Smooth muscle cell (in vitro differentiated cells): ENCODE measurements at regions not wholly inside any gene's neighbourhood (a gene's known extent, or its start where the extent isn't known, plus 50 kb on each side); places are given as distances from the start of the nearest gene placed in this dataset.

Experiments
- DNase-seq: peaks from one replicate; lab custom pipeline; 2025; ENCODE audit not compliant: unreplicated experiment; lab: John Stamatoyannopoulos, UW
- H2AFZ ChIP-seq: fragments of 200-600 bp; sonication (generic); 2 replicates; pipeline ENCODE4 v1.6.0; 2016; ENCODE audit warnings: antibody characterized with exemption, low read depth, mild to moderate bottlenecking
- H3F3A ChIP-seq: fragments of 200-600 bp; sonication (generic); 2 replicates; pipeline ENCODE4 v1.6.0; 2017; ENCODE audit warnings: antibody characterized with exemption, low read depth
- H3K27ac ChIP-seq: fragments of 200-600 bp; sonication (generic); 2 replicates; pipeline ENCODE4 v1.5.1; 2016; ENCODE audit warnings: low read depth, mild to moderate bottlenecking
- H3K27me3 ChIP-seq: fragments of 200-600 bp; sonication (generic); 2 replicates; pipeline ENCODE4 v1.6.1; 2016; ENCODE audit warnings: low read depth, mild to moderate bottlenecking
- H3K36me3 ChIP-seq: fragments of 200-600 bp; sonication (generic); 2 replicates; pipeline ENCODE4 v1.5.1; 2016; ENCODE audit warnings: low read depth
- H3K4me1 ChIP-seq: fragments of 200-600 bp; sonication (generic); 2 replicates; pipeline ENCODE4 v1.5.1; 2016; ENCODE audit warnings: low read depth
- H3K4me2 ChIP-seq: fragments of 200-600 bp; sonication (generic); 2 replicates; pipeline ENCODE4 v1.6.0; 2016; ENCODE audit warnings: mild to moderate bottlenecking
- H3K4me3 ChIP-seq: fragments of 200-600 bp; sonication (generic); 2 replicates; pipeline ENCODE4 v1.5.1; 2016; ENCODE audit warnings: mild to moderate bottlenecking
- H3K79me2 ChIP-seq: fragments of 200-600 bp; sonication (generic); 2 replicates; pipeline ENCODE4 v1.6.0; 2016; ENCODE audit warnings: low read depth, mild to moderate bottlenecking
- H3K9ac ChIP-seq: fragments of 200-600 bp; sonication (generic); 2 replicates; pipeline ENCODE4 v1.6.0; 2016; ENCODE audit warnings: low read depth
- H3K9me3 ChIP-seq: fragments of 200-600 bp; sonication (generic); replicated peaks from 2 replicates; pipeline ENCODE4 v1.5.1; 2016; ENCODE audit warnings: low read depth
- H4K20me1 ChIP-seq: fragments of 200-600 bp; sonication (generic); 2 replicates; pipeline ENCODE4 v1.6.0; 2016; ENCODE audit warnings: low read depth
- WGBS: methylation state at CpG from one replicate; pipeline ENCODE4 v1.1.7; 2016; ENCODE audit warnings: low lambda C conversion rate; 5-methylcytosine and 5-hydroxymethylcytosine counted together
- TF ChIP-seq, protein P1 (sequence below): fragments of 200-600 bp; sonication (generic); IDR thresholded peaks from 2 replicates; pipeline ENCODE4 v1.5.1; 2017; ENCODE audit warnings: borderline replicate concordance, mild to moderate bottlenecking, antibody characterized with exemption; ENCODE audit not compliant: insufficient read depth, poor library complexity, severe bottlenecking

DNA sequence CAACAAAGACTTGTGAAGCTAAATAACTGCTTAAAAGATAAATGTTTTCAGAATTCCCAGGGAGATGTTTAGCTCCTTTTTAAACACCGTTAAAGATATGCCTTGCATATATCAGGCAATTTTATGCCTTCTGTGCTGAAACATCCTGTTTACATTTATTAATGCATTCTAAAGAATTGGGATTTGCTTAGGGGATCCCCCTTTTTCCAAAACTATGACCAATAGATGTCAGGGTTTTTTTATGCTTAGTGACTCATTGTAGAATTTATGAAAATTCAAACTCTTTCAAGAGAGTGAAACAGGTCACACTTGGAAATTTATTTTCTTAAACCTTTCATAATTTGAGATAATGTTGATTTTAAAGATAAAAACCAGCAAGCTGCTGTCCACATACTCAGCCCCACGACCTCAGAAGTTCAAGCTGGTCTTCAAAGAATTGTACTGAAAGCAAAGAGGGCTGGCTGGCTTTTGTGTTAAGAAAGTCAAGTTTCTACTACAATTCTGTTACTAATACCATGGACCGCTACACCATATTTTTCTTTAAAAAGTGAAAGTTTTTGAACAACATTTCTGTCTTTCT is 411.8 kb downstream of the ETV1 start:
- Histone ChIP-seq H3K36me3 (no peaks in the 10 kb centered on the region), H3K9ac (no peak overlapping the region), H4K20me1 (no peaks in the 10 kb centered on the region), H3K4me3 (no peak overlapping the region), H3K4me2 (peak overlapping the region; percentile 46), H3K9me3 (no peaks in the 10 kb centered on the region), H3K79me2 (no peaks in the 10 kb centered on the region), H3K4me1 (no peaks in the 10 kb centered on the region), H2AFZ (no peak overlapping the region), H3F3A (no peaks in the 10 kb centered on the region), H3K27ac (no peak overlapping the region), H3K27me3 (no peaks in the 10 kb centered on the region)
- WGBS, result 69% methylated on average over 3 of the region's 3 CpGs
- no peak for DNase-seq
- TF ChIP-seq, protein P1, sequence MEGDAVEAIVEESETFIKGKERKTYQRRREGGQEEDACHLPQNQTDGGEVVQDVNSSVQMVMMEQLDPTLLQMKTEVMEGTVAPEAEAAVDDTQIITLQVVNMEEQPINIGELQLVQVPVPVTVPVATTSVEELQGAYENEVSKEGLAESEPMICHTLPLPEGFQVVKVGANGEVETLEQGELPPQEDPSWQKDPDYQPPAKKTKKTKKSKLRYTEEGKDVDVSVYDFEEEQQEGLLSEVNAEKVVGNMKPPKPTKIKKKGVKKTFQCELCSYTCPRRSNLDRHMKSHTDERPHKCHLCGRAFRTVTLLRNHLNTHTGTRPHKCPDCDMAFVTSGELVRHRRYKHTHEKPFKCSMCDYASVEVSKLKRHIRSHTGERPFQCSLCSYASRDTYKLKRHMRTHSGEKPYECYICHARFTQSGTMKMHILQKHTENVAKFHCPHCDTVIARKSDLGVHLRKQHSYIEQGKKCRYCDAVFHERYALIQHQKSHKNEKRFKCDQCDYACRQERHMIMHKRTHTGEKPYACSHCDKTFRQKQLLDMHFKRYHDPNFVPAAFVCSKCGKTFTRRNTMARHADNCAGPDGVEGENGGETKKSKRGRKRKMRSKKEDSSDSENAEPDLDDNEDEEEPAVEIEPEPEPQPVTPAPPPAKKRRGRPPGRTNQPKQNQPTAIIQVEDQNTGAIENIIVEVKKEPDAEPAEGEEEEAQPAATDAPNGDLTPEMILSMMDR, result no peak

DNA sequence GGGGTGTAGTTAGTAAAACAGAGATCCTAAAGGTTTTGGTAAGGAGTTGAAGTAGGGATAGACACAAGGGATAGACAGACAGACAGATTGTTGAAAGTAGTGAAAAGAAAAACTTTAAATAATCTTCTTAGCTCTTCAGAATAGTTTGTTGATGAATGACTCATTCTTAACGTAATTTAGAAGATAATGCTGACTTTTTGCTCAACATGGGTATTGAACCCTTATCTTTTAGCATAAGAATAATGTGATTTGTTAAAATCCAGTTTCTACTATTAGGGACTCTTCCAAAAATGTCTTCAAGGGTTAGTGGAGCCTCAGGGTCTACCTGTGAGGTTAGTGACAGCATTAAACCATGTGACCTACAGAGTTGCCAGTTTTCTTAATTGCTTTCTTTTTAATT is 411.2 kb downstream of the ETV1 start:
- Histone ChIP-seq H3K9me3 (no peaks in the 10 kb centered on the region), H4K20me1 (no peaks in the 10 kb centered on the region), H3K27me3 (no peaks in the 10 kb centered on the region), H3K36me3 (no peaks in the 10 kb centered on the region), H3K4me3 (no peak overlapping the region), H3K27ac (no peak overlapping the region), H2AFZ (no peak overlapping the region), H3F3A (no peaks in the 10 kb centered on the region), H3K79me2 (no peaks in the 10 kb centered on the region), H3K9ac (no peak overlapping the region), H3K4me2 (peak overlapping the region; percentile 46), H3K4me1 (no peaks in the 10 kb centered on the region)
- no peak for DNase-seq
- WGBS, result 33% methylated on average over 1 of the region's 1 CpG
- TF ChIP-seq, protein P1, result no peak

DNA sequence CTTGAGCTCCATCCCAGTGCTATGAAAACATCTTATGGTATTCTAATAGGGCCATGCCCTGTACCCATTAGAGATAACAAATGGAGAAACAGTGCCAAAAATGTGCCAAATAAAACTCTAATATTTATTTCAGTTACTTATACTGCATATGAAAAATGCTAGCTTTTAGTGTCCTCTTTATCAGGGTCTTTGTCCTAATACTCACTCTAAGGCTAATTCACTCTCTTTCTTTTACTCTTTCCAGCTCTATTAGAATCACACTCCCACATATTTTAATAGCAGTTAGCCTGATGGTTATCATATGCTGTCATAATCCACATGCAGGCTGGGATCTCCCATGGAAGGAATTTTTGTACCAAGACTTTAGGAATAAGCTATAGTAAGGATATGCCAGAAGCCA is 408.4 kb downstream of the ETV1 start:
- no peaks in the 10 kb centered on the region for H3K4me1 ChIP-seq
- TF ChIP-seq, protein P1, result no peak
- no peak overlapping the region for H3K27ac ChIP-seq
- H3K4me2 ChIP-seq, result no peak overlapping the region
- H3K79me2 ChIP-seq, result no peaks in the 10 kb centered on the region
- H4K20me1 ChIP-seq, result no peaks in the 10 kb centered on the region
- H3K27me3 ChIP-seq, result no peaks in the 10 kb centered on the region
- H3F3A ChIP-seq, result no peaks in the 10 kb centered on the region
- DNase-seq, result no peak
- no peak overlapping the region for H3K9ac ChIP-seq
- no peaks in the 10 kb centered on the region for H3K36me3 ChIP-seq
- no peak overlapping the region for H3K4me3 ChIP-seq
- H3K9me3 ChIP-seq, result no peaks in the 10 kb centered on the region
- no peak overlapping the region for H2AFZ ChIP-seq

DNA sequence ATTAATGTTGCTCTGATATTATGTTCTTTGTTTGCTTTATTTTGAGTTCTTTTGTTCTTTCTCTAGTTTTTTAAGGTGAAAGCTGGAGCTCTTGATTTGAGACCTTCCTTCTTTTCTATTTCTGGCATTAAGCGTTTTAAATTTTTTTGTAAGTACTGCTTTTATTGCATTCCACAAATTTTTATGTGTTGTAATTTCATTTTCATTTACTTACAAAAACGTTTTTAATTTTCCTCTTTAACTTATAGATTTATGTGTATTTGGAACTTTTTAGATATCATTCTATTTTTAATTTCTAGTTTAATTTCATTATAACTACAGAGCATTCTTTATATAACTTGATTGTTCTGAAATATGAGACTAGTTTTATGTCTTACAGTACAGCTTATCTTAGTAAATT is 395.6 kb downstream of the ETV1 start:
- Histone ChIP-seq H3F3A (no peaks in the 10 kb centered on the region), H3K36me3 (no peaks in the 10 kb centered on the region), H3K4me2 (no peak overlapping the region), H4K20me1 (no peaks in the 10 kb centered on the region), H3K9me3 (no peaks in the 10 kb centered on the region), H3K27me3 (no peaks in the 10 kb centered on the region), H3K4me1 (no peaks in the 10 kb centered on the region), H3K4me3 (no peak overlapping the region), H3K27ac (no peak overlapping the region), H3K79me2 (no peaks in the 10 kb centered on the region), H3K9ac (no peak overlapping the region), H2AFZ (no peak overlapping the region)
- WGBS, result 81% methylated on average over 2 of the region's 2 CpGs
- DNase-seq, result no peak
- TF ChIP-seq, protein P1, result no peak
